Thymus (tissue), 11 donors: ENCODE measurements at regions not wholly inside any gene's neighbourhood (a gene's known extent, or its start where the extent isn't known, plus 50 kb on each side); places are given as distances from the start of the nearest gene placed in this dataset.

Source experiments
- DNase-seq, 9 donors: peaks; one replicate each; pipeline ENCODE4 v3.0.0-alpha.2; 2013; ENCODE audit warnings: low spot score in 9 of 9, low read depth in 6 of 9, missing footprints in 1 of 9
- H3K27ac ChIP-seq, 2 donors: one replicate each; pipeline ENCODE4 v1.5.1; 2013; ENCODE audit warnings: control low read depth in 1 of 2, low read depth in 1 of 2, low read length in 1 of 2, mild to moderate bottlenecking in 1 of 2, moderate library complexity in 1 of 2
- H3K27me3 ChIP-seq, 2 donors: one replicate each; pipeline ENCODE4 v1.5.1; 2013; ENCODE audit warnings: low read length in 1 of 2; ENCODE audit not compliant: control insufficient read depth in 2 of 2, insufficient read depth in 1 of 2
- H3K36me3 ChIP-seq, 2 donors: one replicate each; pipeline ENCODE4 v1.5.1; 2013; ENCODE audit warnings: low read length in 1 of 2, mild to moderate bottlenecking in 1 of 2, moderate library complexity in 1 of 2; ENCODE audit not compliant: control insufficient read depth in 2 of 2, insufficient read depth in 2 of 2
- H3K4me1 ChIP-seq, 2 donors: one replicate each; pipeline ENCODE4 v1.5.1; 2013; ENCODE audit warnings: low read length in 2 of 2; ENCODE audit not compliant: control insufficient read depth in 2 of 2, insufficient read depth in 2 of 2
- H3K4me3 ChIP-seq, 2 donors: one replicate each; pipeline ENCODE4 v1.5.1; 2013; ENCODE audit warnings: low read length in 2 of 2, control low read depth in 1 of 2, mild to moderate bottlenecking in 1 of 2
- H3K9me3 ChIP-seq, 2 donors: one replicate each; pipeline ENCODE4 v1.5.1; 2013; ENCODE audit warnings: low read length in 1 of 2, mild to moderate bottlenecking in 1 of 2; ENCODE audit not compliant: control insufficient read depth in 2 of 2, insufficient read depth in 1 of 2
- WGBS: extraction: QIAGEN DNeasy Blood & Tissue Kit; methylation state at CpG from one replicate; pipeline ENCODE4 v1.1.7; 2013; 5-methylcytosine and 5-hydroxymethylcytosine counted together
- donor health status: healthy.

GRCh38 chr2:157076526-157077161 lies 180.9 kb upstream of the GALNT5 start:
- no peak overlapping the region for H3K4me3 ChIP-seq
- no peaks in the 10 kb centered on the region for H3K9me3 ChIP-seq
- no peaks in the 10 kb centered on the region for H3K4me1 ChIP-seq
- H3K36me3 ChIP-seq: no peaks in the 10 kb centered on the region
- WGBS: 52% methylated on average over 3 of the region's 3 CpGs
- H3K27ac ChIP-seq: no peak overlapping the region
- H3K27me3 ChIP-seq: no peaks in the 10 kb centered on the region
- no peak for DNase-seq

- Histone ChIP-seq H3K4me3 (no peak overlapping the region), H3K36me3 (no peaks in the 10 kb centered on the region), H3K4me1 (no peaks in the 10 kb centered on the region), H3K27ac (no peak overlapping the region), H3K9me3 (no peaks in the 10 kb centered on the region), H3K27me3 (no peaks in the 10 kb centered on the region)
- no peak for DNase-seq
Observed at GRCh38 chr2:157077753-157078350, 179.7 kb upstream of the GALNT5 start.

- Histone ChIP-seq H3K4me3 (no peak overlapping the region), H3K9me3 (no peaks in the 10 kb centered on the region), H3K27me3 (no peaks in the 10 kb centered on the region), H3K27ac (no peak overlapping the region), H3K36me3 (no peaks in the 10 kb centered on the region), H3K4me1 (no peaks in the 10 kb centered on the region)
- DNase-seq: no peak
Observed at GRCh38 chr2:157082950-157083349, 174.6 kb upstream of the GALNT5 start.

- Histone ChIP-seq H3K27ac (no peak overlapping the region), H3K9me3 (no peaks in the 10 kb centered on the region), H3K27me3 (no peaks in the 10 kb centered on the region), H3K4me3 (no peak overlapping the region), H3K4me1 (no peaks in the 10 kb centered on the region), H3K36me3 (no peaks in the 10 kb centered on the region)
- WGBS: 91% methylated on average over 1 of the region's 1 CpG
- DNase-seq: no peak
Observed at GRCh38 chr2:157085522-157085921, 172.0 kb upstream of the GALNT5 start.

GRCh38 chr2:157087373-157088002 lies 170.0 kb upstream of the GALNT5 start:
- no peak for DNase-seq
- Histone ChIP-seq H3K27ac (no peak overlapping the region), H3K4me3 (no peak overlapping the region), H3K4me1 (no peaks in the 10 kb centered on the region), H3K36me3 (no peaks in the 10 kb centered on the region), H3K27me3 (no peaks in the 10 kb centered on the region), H3K9me3 (no peaks in the 10 kb centered on the region)
- WGBS: 91% methylated on average over 13 of the region's 13 CpGs

GRCh38 chr2:157093666-157094065 lies 163.8 kb upstream of the GALNT5 start:
- Histone ChIP-seq H3K27me3 (no peaks in the 10 kb centered on the region), H3K27ac (no peak overlapping the region), H3K4me1 (no peaks in the 10 kb centered on the region), H3K4me3 (no peak overlapping the region), H3K9me3 (no peaks in the 10 kb centered on the region), H3K36me3 (no peaks in the 10 kb centered on the region)
- WGBS: 71% methylated on average over 3 of the region's 3 CpGs
- DNase-seq: no peak

GRCh38 chr2:157105372-157105771 lies 152.1 kb upstream of the GALNT5 start:
- WGBS: 100% methylated on average over 1 of the region's 1 CpG
- DNase-seq: no peak
- no peaks in the 10 kb centered on the region for H3K4me1 ChIP-seq
- H3K27ac ChIP-seq: no peak overlapping the region
- H3K4me3 ChIP-seq: no peak overlapping the region
- H3K36me3 ChIP-seq: no peaks in the 10 kb centered on the region
- no peaks in the 10 kb centered on the region for H3K9me3 ChIP-seq
- H3K27me3 ChIP-seq: no peaks in the 10 kb centered on the region

GRCh38 chr2:157106950-157107349 lies 150.6 kb upstream of the GALNT5 start:
- no peak overlapping the region for H3K4me3 ChIP-seq
- 60% methylated on average over 1 of the region's 1 CpG for WGBS
- no peak overlapping the region for H3K27ac ChIP-seq
- H3K27me3 ChIP-seq: no peaks in the 10 kb centered on the region
- no peaks in the 10 kb centered on the region for H3K4me1 ChIP-seq
- DNase-seq: no peak
- H3K9me3 ChIP-seq: no peaks in the 10 kb centered on the region
- H3K36me3 ChIP-seq: no peaks in the 10 kb centered on the region

- Histone ChIP-seq H3K4me1 (no peaks in the 10 kb centered on the region), H3K27me3 (no peaks in the 10 kb centered on the region), H3K27ac (no peak overlapping the region), H3K36me3 (no peaks in the 10 kb centered on the region), H3K9me3 (no peaks in the 10 kb centered on the region), H3K4me3 (no peak overlapping the region)
- no peak for DNase-seq
- WGBS: 74% methylated on average over 1 of the region's 1 CpG
Observed at GRCh38 chr2:157107460-157107859, 150.0 kb upstream of the GALNT5 start.
